Endothelial cell of umbilical vein (primary cell): ENCODE measurements at regions not wholly inside any gene's neighbourhood (a gene's known extent, or its start where the extent isn't known, plus 50 kb on each side); places are given as distances from the start of the nearest gene placed in this dataset.

ENCODE experiments used
- BruUV-seq: library from RNA; stranded (reverse); fragments of 400-500 nt; replicated peaks from 2 replicates; lab custom pipeline; 2021; lab: Mats Ljungman, UMichigan
- CTCF ChIA-PET: fragments of 300-600, 350-600 bp; sonication (Branson Sonifier 250); formaldehyde crosslinking; loops from one replicate; lab custom pipeline; 2021; ENCODE audit warnings: antibody characterized with exemption, inconsistent platforms; lab: Charles Lee
- POLR2A ChIA-PET: fragments of 300-600, 350-600 bp; sonication (Branson Sonifier 250); formaldehyde crosslinking; loops from one replicate; lab custom pipeline; 2021; ENCODE audit warnings: antibody characterized with exemption, inconsistent platforms; lab: Charles Lee
- DNase-seq: peaks from one replicate; pipeline ENCODE4 v3.0.0-alpha.2; 2011; ENCODE audit warnings: low read depth, low spot score
- FAIRE-seq: peaks from 2 replicates; lab custom pipeline; 2011; peaks lifted over from hg19 to GRCh38; lab: Jason Lieb, UNC
- H2AFZ ChIP-seq: 2 replicates; pipeline ENCODE4 v1.6.0; 2012; ENCODE audit warnings: low read depth, low read length, control low read depth, inconsistent platforms
- H3K27ac ChIP-seq: 2 replicates; pipeline ENCODE4 v1.5.1; 2011; ENCODE audit warnings: low read depth, mild to moderate bottlenecking, control low read depth, low read length, moderate library complexity; ENCODE audit not compliant: insufficient read depth
- H3K27me3 ChIP-seq, 2 experiments: 2 replicates each; pipeline versions ENCODE4 v1.6.0 to v1.6.1; 2011; ENCODE audit warnings: low read length in 2 of 2, mixed read lengths in 1 of 2; ENCODE audit not compliant: control insufficient read depth in 2 of 2, insufficient read depth in 2 of 2
- H3K36me3 ChIP-seq, 2 experiments: 2 replicates in 1 of 2; 3 replicates in 1 of 2; pipeline ENCODE4 v1.5.1; 2011; ENCODE audit warnings: low read length in 2 of 2, mild to moderate bottlenecking in 1 of 2, moderate library complexity in 1 of 2; ENCODE audit not compliant: control insufficient read depth in 2 of 2, insufficient read depth in 2 of 2; ENCODE audit errors: extremely low read depth in 1 of 2
- H3K4me1 ChIP-seq: 3 replicates; pipeline ENCODE4 v1.5.1; 2011; ENCODE audit warnings: mild to moderate bottlenecking, low read length; ENCODE audit not compliant: control insufficient read depth, insufficient read depth; ENCODE audit errors: extremely low read depth
- H3K4me2 ChIP-seq: 2 replicates; pipeline ENCODE4 v1.6.1; 2011; ENCODE audit warnings: low read length, control low read depth, mixed read lengths; ENCODE audit not compliant: insufficient read depth
- H3K4me3 ChIP-seq, 3 experiments: fragments of 200-600 bp in 1 of 3; sonication (generic), shearing (Covaris generic) in 1 of 3; replicated peaks in 1 of 3; 2 replicates each; pipeline ENCODE4 v1.5.1; 2011 to 2016; ENCODE audit warnings: control low read depth in 3 of 3, low read length in 3 of 3, mild to moderate bottlenecking in 2 of 3, inconsistent platforms in 1 of 3, low read depth in 1 of 3, moderate library complexity in 1 of 3; ENCODE audit not compliant: insufficient read depth in 1 of 3
- H3K79me2 ChIP-seq: 2 replicates; pipeline ENCODE4 v1.6.0; 2012; ENCODE audit warnings: low read length, inconsistent platforms; ENCODE audit not compliant: control insufficient read depth, insufficient read depth
- H3K9ac ChIP-seq: replicated peaks from 2 replicates; pipeline ENCODE3; 2011; ENCODE audit warnings: low read length, control low read depth; ENCODE audit not compliant: insufficient read depth; ENCODE audit errors: extremely low read depth
- H3K9me1 ChIP-seq: replicated peaks from 3 replicates; pipeline ENCODE4 v1.6.0; 2011; ENCODE audit warnings: mild to moderate bottlenecking, low read length; ENCODE audit not compliant: control insufficient read depth, insufficient read depth; ENCODE audit errors: extremely low read depth
- H3K9me3 ChIP-seq: replicated peaks from 2 replicates; pipeline ENCODE4 v1.5.1; 2012; ENCODE audit warnings: low read length, inconsistent platforms; ENCODE audit not compliant: control insufficient read depth, insufficient read depth
- H4K20me1 ChIP-seq: replicated peaks from 2 replicates; pipeline ENCODE3; 2011; ENCODE audit warnings: mild to moderate bottlenecking, low read length; ENCODE audit not compliant: control insufficient read depth, insufficient read depth; ENCODE audit errors: extremely low read depth
- EZH2 ChIP-seq: IDR thresholded peaks from 2 replicates; pipeline ENCODE4 v1.6.1; 2012; ENCODE audit warnings: borderline replicate concordance, low read depth, mild to moderate bottlenecking, moderate library complexity, low read length, inconsistent platforms; ENCODE audit not compliant: severe bottlenecking
- FOS ChIP-seq: IDR thresholded peaks from 2 replicates; pipeline ENCODE4 v1.6.1; 2011; ENCODE audit warnings: mild to moderate bottlenecking, low read length, moderate library complexity, borderline replicate concordance; ENCODE audit not compliant: insufficient read depth
- GATA2 ChIP-seq: IDR thresholded peaks from 2 replicates; pipeline ENCODE4 v1.7.0; 2011; ENCODE audit warnings: low read depth, mild to moderate bottlenecking, moderate library complexity, mixed read lengths, low read length; ENCODE audit not compliant: insufficient read length, insufficient read depth
- JUN ChIP-seq: IDR thresholded peaks from 2 replicates; pipeline ENCODE4 v1.6.1; 2011; ENCODE audit warnings: borderline replicate concordance, low read depth; ENCODE audit not compliant: insufficient read length, insufficient read depth
- MYC ChIP-seq: IDR thresholded peaks from one replicate; pipeline ENCODE4 v1.6.1; 2011; ENCODE audit warnings: mild to moderate bottlenecking, low read depth, low read length
- POLR2A ChIP-seq: IDR thresholded peaks from 2 replicates; pipeline ENCODE4 v1.6.1; 2012; ENCODE audit warnings: low read depth, mild to moderate bottlenecking, control low read depth, low read length
- POLR2AphosphoS5 ChIP-seq: IDR thresholded peaks from 2 replicates; pipeline ENCODE4 v1.6.1; 2012; ENCODE audit warnings: low read depth, mild to moderate bottlenecking, control low read depth, low read length, moderate library complexity; ENCODE audit not compliant: insufficient read depth
- dilution Hi-C: fragments of 300-500 bp; cut with MboI; formaldehyde crosslinking; loops from one replicate; pipeline ENCODE4 v1.15.0; 2019; ENCODE audit warnings: low sequenced_read_pairs; ENCODE audit not compliant: extremely low pct_ligation_motif_present
- intact Hi-C: fragments of 100-400 bp; cut with micrococcal nuclease; formaldehyde crosslinking; loops from one replicate; pipeline ENCODE4 v1.10.0; 2022
- TF ChIP-seq, protein P1 (sequence below), 2 donors: IDR thresholded peaks; 1 replicate in 1 of 2; 2 replicates in 1 of 2; pipeline ENCODE4 v1.5.1; 2011; ENCODE audit warnings: low read length in 2 of 2, mild to moderate bottlenecking in 2 of 2, moderate library complexity in 2 of 2, control low read depth in 1 of 2, inconsistent platforms in 1 of 2, low read depth in 1 of 2; ENCODE audit not compliant: insufficient read depth in 1 of 2; ENCODE audit errors: extremely low read depth in 1 of 2
- TF ChIP-seq, protein P2 (sequence below): IDR thresholded peaks from 2 replicates; pipeline ENCODE4 v1.6.1; 2011; ENCODE audit not compliant: insufficient read depth, insufficient read length

DNA sequence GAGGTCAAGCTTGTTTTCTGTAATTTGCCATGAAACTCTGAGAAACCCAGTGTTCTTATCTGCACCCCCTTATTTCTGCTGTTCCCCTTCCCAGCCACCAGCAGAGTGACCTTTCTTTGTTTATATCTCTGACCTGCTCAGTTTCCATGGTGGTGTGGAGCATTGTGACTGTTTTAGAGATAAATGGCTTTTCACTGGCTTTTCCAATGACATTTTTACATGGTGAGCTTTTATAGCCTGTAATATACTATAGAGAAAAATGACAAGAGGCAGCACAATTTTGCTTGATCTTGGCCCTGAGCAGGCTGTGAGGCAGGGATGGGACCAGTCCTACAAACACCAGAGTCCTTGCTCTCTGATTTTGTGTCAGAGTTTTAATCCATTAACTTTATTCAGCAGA is 233.9 kb downstream of the FAT3 start:
- no peak overlapping the region for H3K9ac ChIP-seq
- dilution Hi-C loops: no loop called here

More for the DNA sequence above, 233.9 kb downstream of the FAT3 start:
- H3K4me1 ChIP-seq: no peaks in the 10 kb centered on the region
- POLR2A ChIA-PET: no interaction called here
- H3K27me3 ChIP-seq: no peaks in the 10 kb centered on the region
- no peak overlapping the region for H3K4me2 ChIP-seq
- DNase-seq (no peak), FAIRE-seq (no peak)
- H3K9me3 ChIP-seq: no peaks in the 10 kb centered on the region
- H4K20me1 ChIP-seq: no peaks in the 10 kb centered on the region
- H3K36me3 ChIP-seq: no peaks in the 10 kb centered on the region
- no peaks in the 10 kb centered on the region for H3K79me2 ChIP-seq
- TF ChIP-seq, protein P1, sequence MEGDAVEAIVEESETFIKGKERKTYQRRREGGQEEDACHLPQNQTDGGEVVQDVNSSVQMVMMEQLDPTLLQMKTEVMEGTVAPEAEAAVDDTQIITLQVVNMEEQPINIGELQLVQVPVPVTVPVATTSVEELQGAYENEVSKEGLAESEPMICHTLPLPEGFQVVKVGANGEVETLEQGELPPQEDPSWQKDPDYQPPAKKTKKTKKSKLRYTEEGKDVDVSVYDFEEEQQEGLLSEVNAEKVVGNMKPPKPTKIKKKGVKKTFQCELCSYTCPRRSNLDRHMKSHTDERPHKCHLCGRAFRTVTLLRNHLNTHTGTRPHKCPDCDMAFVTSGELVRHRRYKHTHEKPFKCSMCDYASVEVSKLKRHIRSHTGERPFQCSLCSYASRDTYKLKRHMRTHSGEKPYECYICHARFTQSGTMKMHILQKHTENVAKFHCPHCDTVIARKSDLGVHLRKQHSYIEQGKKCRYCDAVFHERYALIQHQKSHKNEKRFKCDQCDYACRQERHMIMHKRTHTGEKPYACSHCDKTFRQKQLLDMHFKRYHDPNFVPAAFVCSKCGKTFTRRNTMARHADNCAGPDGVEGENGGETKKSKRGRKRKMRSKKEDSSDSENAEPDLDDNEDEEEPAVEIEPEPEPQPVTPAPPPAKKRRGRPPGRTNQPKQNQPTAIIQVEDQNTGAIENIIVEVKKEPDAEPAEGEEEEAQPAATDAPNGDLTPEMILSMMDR (IDR thresholded peaks at IDR 0.05; ENCODE audit: extremely low read depth in 1 of 2, insufficient read depth in 1 of 2, low read depth in 1 of 2, low read length in 2 of 2): no peak
- TF ChIP-seq POLR2AphosphoS5 (no peak), GATA2 (no peak), MYC (no peak), POLR2A (no peak), FOS (no peak), JUN (no peak), EZH2 (no peak)
- TF ChIP-seq, protein P2, sequence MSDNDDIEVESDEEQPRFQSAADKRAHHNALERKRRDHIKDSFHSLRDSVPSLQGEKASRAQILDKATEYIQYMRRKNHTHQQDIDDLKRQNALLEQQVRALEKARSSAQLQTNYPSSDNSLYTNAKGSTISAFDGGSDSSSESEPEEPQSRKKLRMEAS: no peak
- CTCF ChIA-PET: no interaction called here
- intact Hi-C loops: no loop called here
- H2AFZ ChIP-seq: no peak overlapping the region
- H3K9me1 ChIP-seq: no peaks in the 10 kb centered on the region
- no peak overlapping the region for H3K27ac ChIP-seq
- no peak overlapping the region for H3K4me3 ChIP-seq
- BruUV-seq: no TSS peak
